ENCODE measurements at regions not wholly inside any gene's neighbourhood (a gene's known extent, or its start where the extent isn't known, plus 50 kb on each side); places are given as distances from the start of the nearest gene placed in this dataset.

DNA sequence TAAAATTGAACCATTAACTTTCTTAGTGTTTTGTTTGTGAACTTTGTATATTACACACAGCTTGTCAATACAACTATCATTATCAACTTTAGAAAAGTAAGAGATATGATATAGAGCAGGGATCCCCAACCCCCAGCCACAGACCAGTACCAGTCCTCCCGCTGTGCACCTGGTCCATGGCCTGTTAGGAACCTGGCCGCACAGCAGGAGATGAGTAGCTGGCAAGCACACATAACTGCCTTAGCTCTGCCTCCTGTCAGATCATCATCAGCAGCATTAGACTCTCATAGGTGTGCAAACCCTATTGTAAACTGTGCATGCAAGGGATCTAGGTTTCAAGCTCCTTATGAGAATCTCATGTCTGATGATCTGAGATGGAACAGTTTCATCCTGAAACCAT lies 491.0 kb upstream of the NXPH2 start:
- TF ChIP-seq EZH2 (IDR thresholded peaks at IDR 0.05; ENCODE audit: low read length, unreplicated experiment) (no peak), CTCF (conservative IDR thresholded peaks at IDR 0.05; ENCODE audit: low read depth, low read length) (no peak)
